ENCODE measurements at regions not wholly inside any gene's neighbourhood (a gene's known extent, or its start where the extent isn't known, plus 50 kb on each side); places are given as distances from the start of the nearest gene placed in this dataset.

GRCh38 chr17:54404259-54404658 lies 496.4 kb upstream of the TOM1L1 start:
- TF ChIP-seq CTCF (IDR thresholded peaks at IDR 0.05; ENCODE audit: low read depth, low read length, missing input control) (no peak), JUND (IDR thresholded peaks at IDR 0.05) (no peak), ZBTB33 (IDR thresholded peaks at IDR 0.05) (no peak), TAF1 (conservative IDR thresholded peaks at IDR 0.05) (no peak)
- TF ChIP-seq, protein P1, sequence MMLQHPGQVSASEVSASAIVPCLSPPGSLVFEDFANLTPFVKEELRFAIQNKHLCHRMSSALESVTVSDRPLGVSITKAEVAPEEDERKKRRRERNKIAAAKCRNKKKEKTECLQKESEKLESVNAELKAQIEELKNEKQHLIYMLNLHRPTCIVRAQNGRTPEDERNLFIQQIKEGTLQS (IDR thresholded peaks at IDR 0.05), result no peak

Measured in liver (tissue), 3 donors.